Brain pericyte (primary cell): ENCODE measurements at regions not wholly inside any gene's neighbourhood (a gene's known extent, or its start where the extent isn't known, plus 50 kb on each side); places are given as distances from the start of the nearest gene placed in this dataset.
"Not testable (repeated sequence)": the region's sequence is repeated elsewhere in the genome, so short reads cannot be mapped to it uniquely, and the experiment has no call there.

ENCODE experiments used
- DNase-seq: peaks from one replicate; pipeline ENCODE4 v3.0.0-alpha.2; 2012; ENCODE audit warnings: low read depth, low spot score

DNA sequence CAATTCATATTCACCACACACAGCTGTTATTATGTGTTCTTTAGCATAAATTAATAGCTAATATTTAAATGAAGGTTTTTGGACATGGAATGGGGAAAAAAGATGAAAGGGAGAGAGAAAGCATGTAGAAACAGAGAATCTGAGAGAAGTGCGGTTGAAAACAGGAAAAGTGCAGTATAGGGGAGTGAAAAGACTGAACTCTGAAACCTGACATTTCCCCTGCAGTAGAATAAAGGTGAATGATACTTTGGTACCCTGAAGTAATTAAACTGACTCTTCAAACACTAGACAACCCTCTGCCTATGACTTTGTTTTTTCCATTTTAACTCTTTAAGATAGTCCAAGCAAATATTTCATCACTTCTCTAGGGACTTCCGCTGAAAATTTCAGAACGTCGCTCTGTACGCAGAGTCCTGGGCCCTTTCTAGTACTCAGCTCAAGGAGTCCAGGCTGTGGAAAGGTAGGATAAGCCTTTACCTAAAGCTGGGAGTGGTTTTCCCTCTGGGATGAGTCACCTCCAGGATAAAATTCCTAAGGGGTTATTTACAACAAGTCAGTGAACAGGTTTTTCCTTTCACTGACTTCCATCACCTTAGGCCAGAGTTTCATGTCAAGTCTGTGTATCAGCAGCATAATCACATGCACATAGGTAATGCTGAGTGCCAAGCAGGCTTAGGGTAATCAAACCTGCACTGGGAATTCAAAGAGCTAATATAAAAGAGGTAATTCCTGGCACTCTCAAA is 614.5 kb downstream of the PKHD1 start:
- DNase-seq: no peak

DNA sequence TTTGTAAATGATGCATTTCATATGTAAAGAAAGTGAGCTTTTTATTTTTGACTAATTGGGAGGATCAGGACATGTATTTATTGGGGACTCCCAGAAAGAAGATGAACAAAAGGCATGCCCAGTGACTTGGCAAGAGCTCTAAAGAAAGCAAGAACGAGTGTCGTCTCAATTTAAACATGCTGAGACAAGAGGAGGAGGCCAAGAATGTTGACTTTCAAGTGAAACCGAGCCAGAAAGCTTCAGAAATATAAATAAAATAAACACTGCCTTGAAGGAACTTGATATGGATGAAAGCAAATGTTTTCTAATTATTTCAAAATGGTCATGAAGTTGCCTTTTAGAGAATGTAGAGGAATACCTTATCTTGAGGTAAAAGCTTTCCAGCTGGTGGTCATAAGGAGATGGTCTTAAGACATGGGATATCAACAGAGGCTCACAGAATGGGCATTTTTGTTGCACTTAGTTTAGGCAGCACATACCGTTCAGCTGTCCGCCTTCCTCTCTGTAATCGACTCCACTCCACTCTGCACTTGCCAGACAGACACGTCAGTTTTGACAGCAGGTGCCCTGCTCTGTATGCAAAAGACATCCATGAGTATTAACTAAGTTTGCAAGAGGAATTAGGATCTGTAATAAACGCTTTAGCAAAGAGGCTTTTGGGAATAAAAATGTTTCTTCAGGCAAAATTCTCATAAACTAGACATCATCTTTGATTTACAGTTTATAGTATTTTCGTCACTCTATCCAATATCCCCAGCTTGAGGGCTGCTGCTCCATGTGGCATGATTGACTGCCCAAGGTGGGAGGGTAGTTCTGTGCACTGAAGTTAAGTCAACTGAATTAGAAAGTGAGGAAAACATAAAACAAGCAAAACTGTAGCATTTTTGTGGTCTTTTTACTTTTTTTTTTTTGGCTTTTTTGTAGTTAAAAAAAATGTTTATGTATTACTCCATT is 613.1 kb downstream of the PKHD1 start:
- DNase-seq: no peak

DNA sequence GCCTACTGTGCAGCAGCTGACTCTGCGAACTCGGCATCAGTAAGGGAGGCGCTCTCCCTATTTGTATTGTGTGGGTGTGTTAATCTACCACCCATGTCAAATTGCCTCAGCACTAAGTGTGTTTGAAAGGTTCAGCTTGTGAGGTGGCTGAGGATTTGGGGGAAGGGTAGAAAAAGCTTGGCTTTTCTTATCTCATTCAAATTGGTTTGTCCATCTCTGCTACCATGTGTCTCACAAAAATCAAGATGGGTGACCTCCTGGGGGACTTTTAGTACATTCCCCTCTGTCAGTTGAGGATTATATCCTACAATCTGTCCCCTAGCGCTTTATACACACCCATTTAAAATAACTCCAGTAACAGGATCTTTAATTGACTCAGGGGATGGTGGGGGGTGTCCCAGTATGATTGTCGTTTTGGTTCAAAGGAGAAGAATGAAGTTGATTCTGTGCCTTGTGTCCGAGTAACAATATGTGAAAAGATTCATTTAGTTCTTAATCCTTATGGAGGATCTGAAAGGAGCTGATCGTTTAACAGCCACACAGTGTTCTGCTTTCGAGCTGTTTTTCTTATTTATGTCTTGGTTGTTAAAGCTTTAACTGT is 609.6 kb downstream of the PKHD1 start:
- DNase-seq: no peak

DNA sequence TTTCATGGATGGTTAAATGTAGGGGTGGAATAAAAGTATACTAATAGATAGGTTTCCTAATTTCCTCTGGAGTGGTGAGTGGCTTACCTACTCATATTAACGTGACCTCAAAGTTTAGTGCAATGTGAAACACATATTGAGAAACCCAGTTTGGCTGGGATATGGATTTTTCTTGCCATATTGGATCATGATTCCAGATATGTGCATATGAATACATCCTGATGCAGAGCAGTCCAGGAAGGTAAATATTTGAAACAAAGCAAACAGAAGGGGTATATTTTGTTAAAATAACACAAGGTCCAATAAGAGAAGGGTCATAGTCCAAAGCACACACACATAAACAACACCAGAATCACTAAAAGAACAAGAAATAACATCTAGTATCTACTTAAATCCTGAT is 608.1 kb downstream of the PKHD1 start:
- DNase-seq: no peak

DNA sequence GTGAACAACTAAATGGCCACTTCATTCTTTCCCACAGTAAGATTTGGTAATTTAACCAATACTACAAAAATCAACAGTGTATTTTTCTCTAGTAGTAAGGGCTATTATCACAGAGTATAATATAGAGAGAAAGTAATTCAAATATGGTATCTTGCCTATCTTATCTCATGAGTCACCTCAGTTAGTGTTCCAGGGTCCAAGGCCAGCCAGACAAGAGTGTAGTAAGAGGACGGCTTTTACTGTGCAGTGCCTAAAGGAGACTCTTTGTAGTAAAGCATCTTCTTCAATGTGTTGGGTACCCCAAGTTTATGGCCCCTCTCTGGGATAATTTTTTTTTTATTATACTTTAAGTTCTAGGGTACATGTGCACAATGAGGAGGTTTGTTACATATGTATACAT is 607.4 kb downstream of the PKHD1 start:
- no peak for DNase-seq

DNA sequence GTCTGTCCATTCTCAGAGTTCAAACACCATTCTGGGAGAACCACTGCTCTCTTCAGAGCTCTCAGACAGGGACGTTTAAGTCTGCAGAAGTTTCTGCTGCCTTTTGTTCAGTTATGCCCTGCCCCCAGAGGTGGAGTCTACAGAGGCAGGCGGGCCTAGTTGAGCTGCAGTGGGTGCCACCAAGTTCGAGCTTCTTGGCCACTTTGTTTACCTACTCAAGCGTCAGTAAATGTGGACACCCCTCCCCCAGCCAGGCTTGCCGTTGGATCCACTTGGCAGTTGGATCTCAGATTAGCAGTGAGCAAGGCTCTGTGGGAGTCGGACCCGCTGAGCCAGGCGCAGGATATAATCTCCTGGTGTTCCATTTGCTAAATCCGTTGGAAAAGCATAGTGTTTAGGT is 601.5 kb downstream of the PKHD1 start:
- not testable (repeated sequence) for DNase-seq

DNA sequence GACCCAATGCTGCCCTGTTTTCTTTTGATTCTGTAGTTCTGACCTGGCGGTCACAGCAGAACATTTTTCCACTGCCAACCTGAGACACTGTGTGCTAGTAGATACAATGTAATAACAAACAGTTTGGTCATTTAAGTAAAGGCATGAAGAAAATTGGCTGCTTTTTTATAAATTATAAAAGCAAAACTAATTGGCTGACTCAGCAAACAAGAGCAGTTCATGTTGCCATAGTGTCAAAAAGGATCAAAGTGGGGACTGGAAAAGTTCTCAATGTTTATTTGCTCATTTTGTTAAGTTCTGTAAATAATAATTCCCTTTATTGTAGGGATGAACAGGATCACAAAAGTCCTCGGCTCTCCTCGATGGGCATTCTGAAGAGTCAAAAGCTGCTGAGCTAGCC is 599.5 kb downstream of the PKHD1 start:
- no peak for DNase-seq

DNA sequence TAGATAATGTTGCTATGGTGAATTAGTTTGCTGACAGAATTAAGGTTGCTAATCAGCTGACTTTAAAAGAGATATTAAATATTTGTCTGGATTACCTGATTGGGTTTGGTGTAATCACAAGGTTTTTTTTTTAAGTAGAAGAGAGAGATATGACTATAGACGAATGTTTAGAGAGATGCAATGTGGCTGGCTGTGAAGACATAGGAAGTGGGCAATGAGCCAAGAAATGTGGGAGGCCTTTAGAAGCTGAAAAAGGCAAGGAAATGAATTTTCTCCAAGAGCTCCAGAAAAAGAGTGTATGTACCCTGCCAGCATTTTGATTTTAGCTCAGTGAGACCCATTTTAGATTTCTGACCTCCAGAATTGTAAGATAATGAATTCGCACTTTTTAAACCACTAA is 598.3 kb downstream of the PKHD1 start:
- DNase-seq: no peak

DNA sequence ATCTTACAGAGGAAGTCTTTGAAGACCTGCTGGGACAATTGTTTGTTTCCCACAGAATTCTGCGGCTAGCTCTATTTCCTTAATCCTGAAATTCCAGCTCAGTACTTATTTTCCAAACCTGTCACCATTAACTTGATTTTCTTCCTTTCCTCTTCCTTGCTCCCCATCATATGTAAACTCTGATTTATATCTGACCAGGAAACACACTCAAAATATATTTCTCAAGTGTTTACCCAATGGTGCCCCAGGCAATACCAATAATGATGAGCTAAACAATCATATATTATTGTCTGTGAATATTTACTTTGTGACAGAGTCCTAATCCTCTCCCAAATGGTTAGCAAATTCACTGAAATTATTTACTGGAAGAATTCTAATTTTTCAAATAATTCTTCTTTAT is 597.3 kb downstream of the PKHD1 start:
- no peak for DNase-seq

DNA sequence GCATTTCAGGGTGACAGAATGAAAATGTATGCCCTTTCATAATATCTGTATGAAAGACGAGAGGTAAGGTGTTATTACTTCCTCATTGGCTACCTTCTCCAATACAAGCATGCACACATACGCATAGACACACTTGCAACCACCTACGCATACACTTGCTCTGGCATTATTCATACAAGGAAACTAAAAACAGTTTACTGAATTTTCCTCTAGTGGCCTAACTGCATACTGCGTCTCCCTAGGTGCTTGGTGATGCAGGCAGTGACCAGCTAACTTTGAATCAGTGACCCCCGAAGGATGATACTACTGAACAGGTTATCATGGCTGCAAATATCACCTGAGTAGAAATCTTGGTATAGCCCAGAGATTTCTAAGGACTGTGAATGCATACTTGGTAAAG is 593.1 kb downstream of the PKHD1 start:
- no peak for DNase-seq

DNA sequence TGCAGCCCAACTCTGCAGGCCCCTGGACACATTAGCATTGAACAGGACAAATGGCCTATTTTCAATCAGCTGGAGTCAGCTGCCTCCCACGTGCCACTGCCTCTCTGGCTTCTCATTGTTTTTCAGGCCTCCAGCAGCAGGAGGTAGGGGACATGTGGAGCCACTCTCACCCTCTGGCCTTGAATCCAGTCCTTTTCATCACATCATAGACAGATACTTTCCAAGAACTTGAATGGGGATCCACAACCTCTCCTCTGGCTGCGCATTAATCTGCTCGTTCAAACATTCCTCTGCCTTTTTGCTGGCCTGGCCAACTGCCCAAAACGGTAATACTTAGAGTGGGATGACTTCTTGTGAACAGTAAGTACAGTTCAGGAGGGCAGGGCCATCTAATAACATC is 592.3 kb downstream of the PKHD1 start:
- no peak for DNase-seq

DNA sequence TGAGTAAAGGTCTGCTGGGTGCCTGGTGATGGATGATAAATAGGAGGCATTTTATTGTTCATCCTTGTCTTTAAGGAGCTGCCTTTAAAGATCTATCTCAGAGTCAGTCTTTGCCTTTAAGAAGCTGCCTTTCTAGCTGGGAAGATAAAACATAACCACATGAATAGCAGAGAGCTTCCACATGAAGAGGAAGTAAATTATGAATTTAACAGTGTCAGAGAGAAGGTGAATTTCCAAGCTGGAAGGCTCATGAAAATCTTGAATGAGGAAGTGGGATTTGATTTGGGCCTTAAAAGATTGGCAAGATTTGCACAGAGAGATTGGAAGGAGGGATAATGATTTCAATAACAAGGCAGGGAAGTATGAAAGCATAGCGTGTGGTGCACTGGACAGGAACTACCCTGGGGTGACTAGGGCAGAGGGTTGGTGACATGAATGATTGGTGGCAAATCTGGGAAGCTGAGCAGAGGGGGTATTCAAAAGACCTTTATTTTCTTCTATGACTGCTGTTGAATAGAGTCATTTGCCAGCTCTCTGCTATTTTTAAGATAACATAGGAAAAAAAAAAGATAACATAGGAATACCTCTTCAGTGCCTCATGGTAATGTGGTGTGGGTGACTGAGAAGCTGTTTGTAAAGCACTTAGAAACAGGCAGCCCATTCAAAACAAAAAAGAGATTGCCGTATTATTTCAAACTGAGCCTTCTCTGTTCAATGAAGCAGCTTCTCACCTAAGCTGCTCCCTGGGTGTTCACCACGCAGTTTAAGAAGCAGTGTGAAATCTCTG is 591.6 kb downstream of the PKHD1 start:
- DNase-seq: no peak

DNA sequence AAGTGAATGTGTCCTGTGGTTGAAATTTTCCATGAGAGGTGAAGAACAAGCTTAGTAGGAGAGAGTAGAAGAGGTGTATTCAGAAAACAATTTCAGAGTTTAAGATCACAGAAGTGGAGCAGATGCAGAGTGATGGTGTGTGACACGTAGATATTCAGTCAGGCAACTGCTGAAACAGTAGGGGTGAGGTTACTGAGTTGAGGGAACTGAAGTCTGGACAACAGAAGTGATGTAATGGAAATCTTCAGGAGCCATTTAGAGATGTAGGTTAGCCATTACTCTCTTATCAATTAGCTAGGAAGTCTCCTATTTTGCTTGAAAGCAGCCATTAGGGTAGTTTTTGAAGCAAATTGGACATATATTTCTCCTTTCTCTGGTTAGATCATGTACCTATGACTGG is 584.4 kb downstream of the PKHD1 start:
- DNase-seq: no peak

DNA sequence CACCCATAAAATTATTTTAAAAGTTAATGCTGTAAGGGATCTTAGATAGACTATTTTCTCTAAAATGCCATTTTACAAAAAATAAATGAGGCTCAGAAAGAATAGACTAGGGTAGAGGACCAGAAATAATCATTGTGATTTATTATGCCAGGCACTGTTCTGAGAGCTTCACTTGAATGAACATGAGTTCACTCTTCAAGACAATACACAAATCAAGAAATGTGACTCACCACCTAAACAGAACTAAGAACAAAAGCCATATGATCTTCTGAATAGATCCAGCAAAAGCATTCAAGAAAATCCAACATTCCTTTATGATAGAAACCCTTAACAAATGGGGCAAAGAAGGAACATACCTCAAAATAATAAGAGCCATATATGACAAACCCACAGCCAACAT is 582.0 kb downstream of the PKHD1 start:
- no peak for DNase-seq

DNA sequence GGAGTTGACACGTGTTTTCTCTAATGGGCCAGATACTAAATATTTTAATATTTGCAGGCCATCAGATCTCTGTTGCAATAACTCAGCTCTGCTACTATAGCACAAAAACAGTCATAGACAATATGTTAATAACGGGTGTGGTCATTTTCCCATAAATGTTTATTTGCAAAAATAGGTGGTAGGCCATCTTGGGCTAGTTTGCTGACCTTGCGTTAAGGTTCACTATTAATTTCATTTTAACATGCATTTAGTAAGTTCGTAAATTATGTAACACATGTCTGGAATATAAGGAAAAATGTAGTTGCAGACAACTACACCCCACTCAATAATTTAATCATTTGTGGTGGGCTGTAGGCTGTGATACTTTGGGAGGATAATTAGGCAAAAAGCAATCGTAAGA is 577.8 kb downstream of the PKHD1 start:
- DNase-seq: no peak

DNA sequence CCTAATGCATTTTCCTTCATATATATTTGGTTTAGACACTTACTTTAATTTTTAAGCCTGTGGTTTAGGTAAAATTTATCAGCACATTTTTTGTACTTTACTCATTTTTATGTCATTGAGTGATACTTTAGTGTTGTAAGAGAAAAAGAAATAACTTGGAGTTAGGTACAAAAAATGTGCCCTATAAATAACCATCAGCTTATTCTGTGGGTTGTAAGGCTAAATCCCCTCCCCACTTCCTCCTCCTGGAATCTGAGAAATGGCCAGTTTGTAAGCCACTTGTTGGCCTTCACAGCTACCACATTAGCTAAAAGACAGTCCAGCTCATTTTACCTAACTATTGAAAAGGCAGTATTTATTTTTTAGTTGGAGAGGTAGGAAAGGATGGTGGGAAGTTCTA is 576.3 kb downstream of the PKHD1 start:
- DNase-seq: no peak

DNA sequence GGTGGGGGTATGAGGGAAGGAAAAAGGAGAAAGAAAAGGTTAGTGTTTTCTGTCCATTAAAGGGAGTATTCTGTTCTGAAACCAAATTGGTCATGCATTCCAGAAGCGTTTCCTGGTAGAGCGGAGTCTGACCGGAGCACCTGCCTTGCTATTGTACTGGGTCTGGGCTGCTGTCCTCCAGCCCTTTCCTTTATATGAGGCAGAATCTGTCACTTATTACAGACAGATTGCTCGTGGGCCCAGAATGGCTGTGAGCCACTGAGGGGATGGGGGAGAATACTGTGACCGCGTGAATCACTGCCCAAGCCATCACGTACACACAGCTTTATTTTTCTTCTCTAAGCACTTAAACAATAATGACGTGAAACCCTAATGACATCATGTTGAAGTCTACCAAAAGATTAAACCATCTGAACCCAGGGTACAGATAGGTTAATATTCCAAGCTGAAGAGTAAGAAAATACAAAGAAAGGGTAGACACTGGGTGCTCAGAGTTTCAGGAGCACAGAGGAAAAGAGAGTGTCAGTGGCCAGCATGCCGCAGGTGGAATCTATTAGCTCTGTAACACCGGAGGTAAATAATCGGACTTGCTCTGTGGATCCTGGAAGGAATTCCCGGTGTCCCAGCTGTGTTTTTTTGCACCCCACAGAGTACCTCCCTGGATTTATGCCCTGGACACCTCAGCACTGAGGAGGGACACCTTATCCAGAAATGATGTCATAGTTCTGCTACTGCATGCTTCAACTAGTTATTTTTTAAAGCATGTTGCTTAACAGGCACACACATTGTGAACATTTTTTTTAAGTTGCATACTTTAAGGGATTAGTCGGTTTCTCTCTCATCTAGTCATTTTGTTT is 573.3 kb downstream of the PKHD1 start:
- DNase-seq: no peak

DNA sequence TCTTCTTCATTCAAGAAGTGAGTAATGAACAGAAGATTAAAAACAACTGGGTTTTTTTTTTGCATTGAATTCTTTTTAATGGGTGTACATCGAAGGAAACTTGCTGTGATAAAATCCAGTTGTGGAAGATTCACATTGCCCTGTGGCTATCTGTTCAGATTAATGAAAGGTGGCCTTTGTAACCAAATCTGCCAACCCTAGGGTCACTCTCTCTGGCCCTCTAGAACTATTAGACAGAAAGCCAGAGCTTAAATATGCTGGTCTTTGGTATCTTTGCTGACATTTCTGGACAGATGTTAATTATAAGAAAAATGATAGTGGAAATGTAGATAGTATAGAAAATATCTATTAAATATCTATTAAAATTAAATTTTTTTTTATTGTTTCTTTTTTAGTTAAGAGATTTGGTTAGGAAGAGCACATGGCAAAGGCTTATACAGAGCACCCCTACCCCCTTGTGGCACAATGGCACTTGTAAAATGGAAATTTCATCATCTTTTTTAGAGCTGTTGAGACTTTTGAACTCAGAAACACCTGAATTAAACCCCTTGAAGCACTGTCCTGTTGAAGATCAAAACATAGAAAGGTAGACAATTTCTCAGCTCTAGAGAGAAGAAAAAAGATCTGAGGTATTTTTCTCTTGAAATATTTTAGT is 572.5 kb downstream of the PKHD1 start:
- DNase-seq: no peak

DNA sequence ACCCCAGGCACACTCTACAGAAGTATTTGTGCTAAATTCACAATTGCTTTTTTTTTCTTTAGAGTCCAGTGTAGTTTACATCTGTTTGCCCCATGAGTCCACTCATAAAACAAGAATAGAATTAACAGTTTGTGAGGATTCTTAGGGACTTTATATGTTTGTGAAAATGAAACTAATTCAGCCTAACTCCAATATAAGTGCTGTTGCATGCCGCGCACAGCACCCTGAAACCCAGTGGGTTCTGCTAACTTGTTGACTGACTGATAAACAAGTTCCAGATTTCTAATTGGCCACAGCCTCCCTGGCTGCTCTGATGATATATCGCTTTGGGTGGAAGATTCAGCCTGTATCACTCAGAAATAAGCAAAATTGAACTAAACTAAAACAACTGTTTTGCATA is 561.4 kb downstream of the PKHD1 start:
- DNase-seq: no peak

DNA sequence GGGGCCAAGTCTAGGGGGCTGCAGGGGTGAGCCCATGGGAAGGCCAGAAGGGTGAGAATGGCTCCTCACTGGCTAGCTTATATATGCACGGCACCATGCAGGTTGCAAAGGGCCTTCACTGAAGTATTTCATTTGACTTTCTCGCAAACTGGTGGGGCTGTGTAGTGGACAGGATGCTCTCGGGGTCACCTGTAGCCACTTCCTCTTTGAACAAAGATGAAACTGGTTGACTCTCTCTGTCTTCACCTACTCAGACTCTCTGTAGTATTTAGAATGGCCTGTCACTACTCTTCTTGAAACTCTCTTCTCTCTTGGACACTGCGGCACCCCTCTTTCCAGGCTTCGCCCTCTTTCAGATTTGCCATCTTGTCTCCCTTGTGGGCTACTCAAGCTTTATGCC is 560.5 kb downstream of the PKHD1 start:
- no peak for DNase-seq
